DOHH2 (cell line): ENCODE measurements at regions not wholly inside any gene's neighbourhood (a gene's known extent, or its start where the extent isn't known, plus 50 kb on each side); places are given as distances from the start of the nearest gene placed in this dataset.

ENCODE experiments used
- H3F3A ChIP-seq: fragments of 200-600 bp; sonication (generic), shearing (Covaris generic); 2 replicates; pipeline ENCODE4 v1.6.0; 2016; ENCODE audit warnings: antibody characterized with exemption, mild to moderate bottlenecking; ENCODE audit not compliant: control insufficient read depth, insufficient read depth
- H3K27ac ChIP-seq: fragments of 200-600 bp; sonication (generic); 2 replicates; pipeline ENCODE4 v1.5.1; 2014; ENCODE audit warnings: low read depth, mild to moderate bottlenecking, low read length, moderate library complexity
- H3K27me3 ChIP-seq: fragments of 200-600 bp; sonication (generic); 2 replicates; pipeline ENCODE4 v1.6.1; 2014; ENCODE audit warnings: mild to moderate bottlenecking, low read length, mixed read lengths; ENCODE audit not compliant: control insufficient read depth
- H3K36me3 ChIP-seq: fragments of 200-600 bp; sonication (generic); 2 replicates; pipeline ENCODE4 v1.6.1; 2014; ENCODE audit warnings: mild to moderate bottlenecking, low read length, moderate library complexity, mixed read lengths; ENCODE audit not compliant: control insufficient read depth
- H3K4me1 ChIP-seq: fragments of 200-600 bp; sonication (generic); 2 replicates; pipeline ENCODE4 v1.6.1; 2014; ENCODE audit warnings: mild to moderate bottlenecking, low read length, mixed read lengths; ENCODE audit not compliant: control insufficient read depth
- H3K4me2 ChIP-seq: fragments of 200-600 bp; sonication (generic); 2 replicates; pipeline ENCODE4 v1.6.0; 2014; ENCODE audit warnings: mild to moderate bottlenecking, low read length, moderate library complexity
- H3K4me3 ChIP-seq: fragments of 200-600 bp; sonication (generic); 2 replicates; pipeline ENCODE4 v1.5.1; 2014; ENCODE audit warnings: mild to moderate bottlenecking, low read length, mixed read lengths
- H3K79me2 ChIP-seq: fragments of 200-600 bp; sonication (generic); 2 replicates; pipeline ENCODE4 v1.6.1; 2014; ENCODE audit warnings: mild to moderate bottlenecking, low read length, mixed read lengths; ENCODE audit not compliant: control insufficient read depth
- H3K9me2 ChIP-seq: fragments of 200-600 bp; sonication (generic); replicated peaks from 2 replicates; pipeline ENCODE4 v1.6.1; 2014; ENCODE audit warnings: mild to moderate bottlenecking, low read length, mixed read lengths; ENCODE audit not compliant: control insufficient read depth
- H3K9me3 ChIP-seq: fragments of 200-600 bp; sonication (generic); 2 replicates; pipeline ENCODE4 v1.6.1; 2014; ENCODE audit warnings: antibody characterized with exemption, low read length, mixed read lengths; ENCODE audit not compliant: control insufficient read depth, insufficient read depth
- H4K20me1 ChIP-seq: fragments of 200-600 bp; sonication (generic); 2 replicates; pipeline ENCODE4 v1.6.0; 2014; ENCODE audit warnings: low read depth, mild to moderate bottlenecking, antibody characterized with exemption, low read length, moderate library complexity; ENCODE audit not compliant: control insufficient read depth, insufficient read depth
- EZH2phosphoT487 ChIP-seq: fragments of 200-600 bp; sonication (generic); IDR thresholded peaks from 2 replicates; pipeline ENCODE4 v1.6.1; 2017; ENCODE audit warnings: borderline replicate concordance, mild to moderate bottlenecking, antibody characterized with exemption, low read length, moderate library complexity, mixed read lengths
- TF ChIP-seq, protein P1 (sequence below): fragments of 200-600 bp; sonication (generic); IDR thresholded peaks from one replicate; pipeline ENCODE4 v1.5.1; 2014; ENCODE audit warnings: antibody characterized with exemption, mild to moderate bottlenecking, low read depth, low read length; ENCODE audit not compliant: poor library complexity, severe bottlenecking

DNA sequence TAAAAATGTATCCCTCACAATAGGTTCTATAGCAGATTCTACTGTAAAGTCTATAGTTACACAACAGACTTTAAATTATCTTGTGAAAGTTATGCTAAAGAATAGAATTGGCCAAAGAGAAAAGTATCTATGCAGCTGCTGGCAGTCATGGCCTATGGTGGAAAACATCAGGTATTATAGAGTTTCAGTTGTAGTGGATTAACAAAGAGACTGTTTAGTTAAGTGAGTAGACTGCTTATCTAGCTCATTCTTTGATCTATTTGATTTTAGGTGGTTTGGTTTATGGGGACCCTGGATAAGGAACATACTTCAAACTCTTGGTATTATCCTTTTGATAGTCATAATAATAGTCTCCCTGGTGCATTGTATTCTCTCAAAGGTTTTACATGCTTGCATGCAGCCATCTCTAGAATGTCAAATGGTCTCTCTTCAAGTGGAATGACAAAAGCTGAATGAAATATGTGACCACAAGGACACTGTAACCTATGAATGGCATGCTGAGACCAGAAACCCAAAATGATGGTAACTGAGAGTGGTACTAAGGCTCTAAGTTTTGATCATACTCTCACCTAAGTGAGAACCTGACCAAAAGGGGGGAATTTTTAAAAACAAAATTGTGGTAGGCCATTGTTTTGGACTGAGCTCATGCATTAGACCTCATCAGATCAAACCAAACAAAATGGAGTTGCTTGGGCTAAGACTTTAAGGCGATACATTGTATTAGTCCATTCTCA is 54.9 kb upstream of the NAMPT start:
- Histone ChIP-seq H3K9me3 (peaks cover 20% of the 10 kb centered on the region), H3K4me2 (no peak overlapping the region), H3K4me1 (no peaks in the 10 kb centered on the region), H4K20me1 (no peaks in the 10 kb centered on the region), H3K9me2 (no peaks in the 10 kb centered on the region), H3K27ac (no peak overlapping the region), H3F3A (no peaks in the 10 kb centered on the region), H3K79me2 (no peaks in the 10 kb centered on the region), H3K36me3 (no peaks in the 10 kb centered on the region), H3K27me3 (0 out of 2 replicates have a peak, but pooled peaks cover 2% of the 10 kb centered on the region), H3K4me3 (no peak overlapping the region)
- TF ChIP-seq EZH2phosphoT487: no peak
- TF ChIP-seq, protein P1, sequence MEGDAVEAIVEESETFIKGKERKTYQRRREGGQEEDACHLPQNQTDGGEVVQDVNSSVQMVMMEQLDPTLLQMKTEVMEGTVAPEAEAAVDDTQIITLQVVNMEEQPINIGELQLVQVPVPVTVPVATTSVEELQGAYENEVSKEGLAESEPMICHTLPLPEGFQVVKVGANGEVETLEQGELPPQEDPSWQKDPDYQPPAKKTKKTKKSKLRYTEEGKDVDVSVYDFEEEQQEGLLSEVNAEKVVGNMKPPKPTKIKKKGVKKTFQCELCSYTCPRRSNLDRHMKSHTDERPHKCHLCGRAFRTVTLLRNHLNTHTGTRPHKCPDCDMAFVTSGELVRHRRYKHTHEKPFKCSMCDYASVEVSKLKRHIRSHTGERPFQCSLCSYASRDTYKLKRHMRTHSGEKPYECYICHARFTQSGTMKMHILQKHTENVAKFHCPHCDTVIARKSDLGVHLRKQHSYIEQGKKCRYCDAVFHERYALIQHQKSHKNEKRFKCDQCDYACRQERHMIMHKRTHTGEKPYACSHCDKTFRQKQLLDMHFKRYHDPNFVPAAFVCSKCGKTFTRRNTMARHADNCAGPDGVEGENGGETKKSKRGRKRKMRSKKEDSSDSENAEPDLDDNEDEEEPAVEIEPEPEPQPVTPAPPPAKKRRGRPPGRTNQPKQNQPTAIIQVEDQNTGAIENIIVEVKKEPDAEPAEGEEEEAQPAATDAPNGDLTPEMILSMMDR: no peak

DNA sequence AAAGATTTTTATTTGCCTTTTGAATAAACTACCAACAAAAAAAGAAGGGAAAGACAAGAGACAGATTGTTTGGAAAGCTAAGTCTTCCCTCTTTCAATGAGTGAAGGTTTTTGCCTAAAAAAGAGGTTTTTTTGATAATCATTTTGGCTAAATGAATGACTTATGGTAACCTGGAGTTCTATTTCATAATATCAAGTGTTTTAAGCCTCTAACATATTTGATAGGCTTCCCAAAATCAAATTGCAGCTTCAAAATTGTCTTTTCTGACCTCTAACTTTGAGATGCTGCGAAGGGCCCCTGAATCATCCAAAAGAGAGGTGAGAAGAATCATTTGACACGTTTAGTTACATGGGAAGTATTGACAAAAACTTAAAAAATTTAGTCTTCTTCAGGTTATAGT is 53.0 kb upstream of the NAMPT start:
- no peak for TF ChIP-seq EZH2phosphoT487
- TF ChIP-seq, protein P1: no peak
- Histone ChIP-seq H3K9me2 (no peaks in the 10 kb centered on the region), H3K4me2 (no peak overlapping the region), H4K20me1 (no peaks in the 10 kb centered on the region), H3K9me3 (peaks cover 20% of the 10 kb centered on the region), H3K79me2 (no peaks in the 10 kb centered on the region), H3K27me3 (0 out of 2 replicates have a peak, but pooled peaks cover 2% of the 10 kb centered on the region), H3K4me1 (no peaks in the 10 kb centered on the region), H3K27ac (no peak overlapping the region), H3F3A (no peaks in the 10 kb centered on the region), H3K4me3 (no peak overlapping the region), H3K36me3 (no peaks in the 10 kb centered on the region)

DNA sequence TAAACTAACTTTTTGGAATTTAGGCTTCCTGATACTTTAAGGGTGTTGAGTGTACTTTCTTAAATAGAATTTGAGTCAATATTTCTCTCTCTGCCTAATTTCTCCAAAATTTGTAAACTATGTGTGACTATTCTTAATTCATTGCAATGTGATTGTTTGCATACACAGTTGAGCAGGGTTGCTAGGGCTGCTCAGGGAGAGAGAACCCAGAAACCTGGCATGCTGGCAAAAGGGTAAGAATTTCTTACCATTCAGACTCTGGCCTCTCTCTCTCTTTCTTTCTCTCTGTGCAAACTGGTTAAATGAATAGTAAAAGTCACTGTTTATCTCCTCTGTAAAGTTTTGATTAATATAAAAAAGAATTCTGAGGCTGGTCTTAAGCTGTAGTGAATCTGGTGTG is 51.0 kb upstream of the NAMPT start:
- no peaks in the 10 kb centered on the region for H3K9me2 ChIP-seq
- H3K4me3 ChIP-seq: no peak overlapping the region
- no peaks in the 10 kb centered on the region for H3F3A ChIP-seq
- H3K4me2 ChIP-seq: no peak overlapping the region
- no peaks in the 10 kb centered on the region for H4K20me1 ChIP-seq
- H3K9me3 ChIP-seq: peaks cover 13% of the 10 kb centered on the region
- H3K36me3 ChIP-seq: no peaks in the 10 kb centered on the region
- H3K79me2 ChIP-seq: no peaks in the 10 kb centered on the region
- no peaks in the 10 kb centered on the region for H3K4me1 ChIP-seq
- H3K27me3 ChIP-seq: 0 out of 2 replicates have a peak, but pooled peaks cover 2% of the 10 kb centered on the region
- TF ChIP-seq, protein P1: no peak
- no peak overlapping the region for H3K27ac ChIP-seq
